ENCODE measurements at regions not wholly inside any gene's neighbourhood (a gene's known extent, or its start where the extent isn't known, plus 50 kb on each side); places are given as distances from the start of the nearest gene placed in this dataset.

GRCh38 chr3:193021506-193022010 is 103.9 kb upstream of the MB21D2 start:
- CTCF ChIA-PET = no interaction called here
- H3K36me3 Mint-ChIP-seq (ENCODE audit: low read depth) = no peaks in the 10 kb centered on the region
- TF ChIP-seq CTCF (IDR thresholded peaks at IDR 0.05) = no peak
- H3K9me3 Mint-ChIP-seq = no peaks in the 10 kb centered on the region
- POLR2A ChIA-PET = no interaction called here
- H3K27me3 Mint-ChIP-seq = peaks cover 3% of the 10 kb centered on the region
- H3K4me3 Mint-ChIP-seq = no peak overlapping the region
- DNase-seq (no peak), ATAC-seq (ENCODE audit: low read depth) (no peak)
- no peak overlapping the region for H3K27ac Mint-ChIP-seq
- no peaks in the 10 kb centered on the region for H3K4me1 Mint-ChIP-seq
- intact Hi-C loops (cut with micrococcal nuclease) = no loop called here

- no peak for DNase-seq
- Mint-ChIP-seq H3K4me3 (no peak overlapping the region), H3K4me1 (no peaks in the 10 kb centered on the region), H3K9me3 (no peaks in the 10 kb centered on the region), H3K36me3 (ENCODE audit: low read depth) (no peaks in the 10 kb centered on the region), H3K27me3 (peaks cover 3% of the 10 kb centered on the region), H3K27ac (no peak overlapping the region)
- ATAC-seq (ENCODE audit: low read depth) = no peak
- intact Hi-C loops (cut with micrococcal nuclease) = no loop called here
- CTCF ChIA-PET = no interaction called here
- POLR2A ChIA-PET = no interaction called here
- no peak for TF ChIP-seq CTCF (IDR thresholded peaks at IDR 0.05)
Observed at GRCh38 chr3:193023218-193023617, 105.6 kb upstream of the MB21D2 start.

GRCh38 chr3:193028258-193028657 is 110.6 kb upstream of the MB21D2 start:
- intact Hi-C loops (cut with micrococcal nuclease) = no loop called here
- no peak for TF ChIP-seq CTCF (IDR thresholded peaks at IDR 0.05)
- H3K27ac Mint-ChIP-seq = no peak overlapping the region
- no peaks in the 10 kb centered on the region for H3K9me3 Mint-ChIP-seq
- H3K4me1 Mint-ChIP-seq = no peaks in the 10 kb centered on the region
- no peak for ATAC-seq (ENCODE audit: low read depth)
- H3K36me3 Mint-ChIP-seq (ENCODE audit: low read depth) = no peaks in the 10 kb centered on the region
- no peak for DNase-seq
- POLR2A ChIA-PET = no interaction called here
- H3K27me3 Mint-ChIP-seq = no peaks in the 10 kb centered on the region
- H3K4me3 Mint-ChIP-seq = no peak overlapping the region
- CTCF ChIA-PET = interaction anchor here (1.1 kb wide), 1 partner anchor 13 kb away, joined by 4 read pairs; no protein-coding TSS in a partner anchor

GRCh38 chr3:193029800-193030199 is 112.1 kb upstream of the MB21D2 start:
- intact Hi-C loops (cut with micrococcal nuclease) = no loop called here
- H3K36me3 Mint-ChIP-seq (ENCODE audit: low read depth) = no peaks in the 10 kb centered on the region
- H3K27ac Mint-ChIP-seq = no peak overlapping the region
- H3K9me3 Mint-ChIP-seq = no peaks in the 10 kb centered on the region
- H3K4me1 Mint-ChIP-seq = no peaks in the 10 kb centered on the region
- DNase-seq (no peak), ATAC-seq (ENCODE audit: low read depth) (no peak)
- no peak for TF ChIP-seq CTCF (IDR thresholded peaks at IDR 0.05)
- H3K27me3 Mint-ChIP-seq = no peaks in the 10 kb centered on the region
- ChIA-PET POLR2A (no interaction called here), CTCF (no interaction called here)
- H3K4me3 Mint-ChIP-seq = no peak overlapping the region

GRCh38 chr3:193030276-193030675 is 112.6 kb upstream of the MB21D2 start:
- intact Hi-C loops (cut with micrococcal nuclease) = no loop called here
- no peak for TF ChIP-seq CTCF (IDR thresholded peaks at IDR 0.05)
- Mint-ChIP-seq H3K36me3 (ENCODE audit: low read depth) (no peaks in the 10 kb centered on the region), H3K4me1 (no peaks in the 10 kb centered on the region), H3K27me3 (no peaks in the 10 kb centered on the region), H3K9me3 (no peaks in the 10 kb centered on the region), H3K4me3 (no peak overlapping the region), H3K27ac (no peak overlapping the region)
- POLR2A ChIA-PET = no interaction called here
- no peak for DNase-seq
- CTCF ChIA-PET = no interaction called here
- ATAC-seq (ENCODE audit: low read depth) = no peak

Measured in activated B cell treated with CpG ODN at 0.5 μM for 24 hours (primary cell).